Glutamatergic neuron (in vitro differentiated cells): ENCODE measurements at regions not wholly inside any gene's neighbourhood (a gene's known extent, or its start where the extent isn't known, plus 50 kb on each side); places are given as distances from the start of the nearest gene placed in this dataset.

Source experiments
- DNase-seq: peaks from one replicate; pipeline ENCODE4 v3.0.0; 2022
- H3K27ac Mint-ChIP-seq: one replicate; pipeline ENCODE4 v1.8.0; 2020; ENCODE audit warnings: mild to moderate bottlenecking, mixed read lengths, inconsistent platforms; ENCODE audit not compliant: unreplicated experiment
- H3K27me3 Mint-ChIP-seq: one replicate; pipeline ENCODE4 v1.8.0; 2020; ENCODE audit warnings: mild to moderate bottlenecking, moderate library complexity, mixed read lengths, inconsistent platforms; ENCODE audit not compliant: unreplicated experiment
- H3K36me3 Mint-ChIP-seq: one replicate; pipeline ENCODE4 v1.8.0; 2020; ENCODE audit warnings: mild to moderate bottlenecking, mixed read lengths, inconsistent platforms; ENCODE audit not compliant: unreplicated experiment
- H3K4me1 Mint-ChIP-seq: one replicate; pipeline ENCODE4 v1.8.0; 2020; ENCODE audit warnings: mild to moderate bottlenecking, low read depth, mixed read lengths, inconsistent platforms; ENCODE audit not compliant: unreplicated experiment
- H3K4me3 Mint-ChIP-seq: one replicate; pipeline ENCODE4 v1.8.0; 2020; ENCODE audit warnings: mild to moderate bottlenecking, mixed read lengths, inconsistent platforms; ENCODE audit not compliant: unreplicated experiment
- H3K9me3 Mint-ChIP-seq: one replicate; pipeline ENCODE4 v1.8.0; 2020; ENCODE audit warnings: mild to moderate bottlenecking, moderate library complexity, mixed read lengths, inconsistent platforms; ENCODE audit not compliant: unreplicated experiment
- CTCF ChIP-seq: fragments of 200-600 bp; sonication (generic); IDR thresholded peaks from one replicate; pipeline ENCODE4 v1.5.0; 2021; ENCODE audit not compliant: partially characterized antibody, unreplicated experiment

GRCh38 chr16:86662740-86663139, 84.4 kb downstream of the FOXL1 start:
- no peak overlapping the region for H3K27ac Mint-ChIP-seq
- H3K4me3 Mint-ChIP-seq, result no peak overlapping the region
- H3K36me3 Mint-ChIP-seq, result peaks cover 9% of the 10 kb centered on the region
- peaks cover 21% of the 10 kb centered on the region for H3K4me1 Mint-ChIP-seq
- H3K27me3 Mint-ChIP-seq, result peaks cover 2% of the 10 kb centered on the region
- TF ChIP-seq CTCF, result no peak
- DNase-seq, result no peak
- peaks cover 5% of the 10 kb centered on the region for H3K9me3 Mint-ChIP-seq

- Mint-ChIP-seq H3K4me1 (peaks cover 26% of the 10 kb centered on the region), H3K27ac (no peak overlapping the region), H3K36me3 (peaks cover 9% of the 10 kb centered on the region), H3K9me3 (peaks cover 5% of the 10 kb centered on the region), H3K27me3 (peaks cover 2% of the 10 kb centered on the region), H3K4me3 (no peak overlapping the region)
- no peak for DNase-seq
- no peak for TF ChIP-seq CTCF
Observed at GRCh38 chr16:86663685-86664521, 85.6 kb downstream of the FOXL1 start.

GRCh38 chr16:86664522-86665318, 86.4 kb downstream of the FOXL1 start:
- Mint-ChIP-seq H3K36me3 (peaks cover 2% of the 10 kb centered on the region), H3K27ac (no peak overlapping the region), H3K4me1 (peaks cover 34% of the 10 kb centered on the region), H3K27me3 (no peaks in the 10 kb centered on the region), H3K9me3 (peaks cover 5% of the 10 kb centered on the region), H3K4me3 (no peak overlapping the region)
- TF ChIP-seq CTCF, result no peak
- no peak for DNase-seq

GRCh38 chr16:86665319-86665675, 86.9 kb downstream of the FOXL1 start:
- H3K27ac Mint-ChIP-seq, result no peak overlapping the region
- no peak for DNase-seq
- TF ChIP-seq CTCF, result no peak
- no peaks in the 10 kb centered on the region for H3K27me3 Mint-ChIP-seq
- no peaks in the 10 kb centered on the region for H3K36me3 Mint-ChIP-seq
- H3K4me1 Mint-ChIP-seq, result peaks cover 38% of the 10 kb centered on the region
- no peak overlapping the region for H3K4me3 Mint-ChIP-seq
- peaks cover 5% of the 10 kb centered on the region for H3K9me3 Mint-ChIP-seq

GRCh38 chr16:86665929-86666328, 87.6 kb downstream of the FOXL1 start:
- no peak for DNase-seq
- Mint-ChIP-seq H3K36me3 (no peaks in the 10 kb centered on the region), H3K27ac (no peak overlapping the region), H3K4me3 (no peak overlapping the region), H3K27me3 (no peaks in the 10 kb centered on the region), H3K9me3 (peaks cover 5% of the 10 kb centered on the region), H3K4me1 (peaks cover 42% of the 10 kb centered on the region)
- TF ChIP-seq CTCF, result no peak
